ENCODE measurements at regions not wholly inside any gene's neighbourhood (a gene's known extent, or its start where the extent isn't known, plus 50 kb on each side); places are given as distances from the start of the nearest gene placed in this dataset.

GRCh38 chr4:25528391-25528790 lies 127.3 kb upstream of the SLC34A2 start:
- DNase-seq (ENCODE audit: low read depth), result no peak

- no peak for DNase-seq (ENCODE audit: low read depth)
These were observed 124.4 kb upstream of the SLC34A2 start for GRCh38 chr4:25531272-25531671.

GRCh38 chr4:25532591-25532990 lies 123.1 kb upstream of the SLC34A2 start:
- no peak for DNase-seq (ENCODE audit: low read depth)

GRCh38 chr4:25533256-25533655 lies 122.4 kb upstream of the SLC34A2 start:
- DNase-seq (ENCODE audit: low read depth), result no peak

- no peak for DNase-seq (ENCODE audit: low read depth)
These were observed 120.4 kb upstream of the SLC34A2 start for GRCh38 chr4:25535278-25535677.

GRCh38 chr4:25535701-25536473 lies 119.8 kb upstream of the SLC34A2 start:
- DNase-seq (ENCODE audit: low read depth), result no peak

- no peak for DNase-seq (ENCODE audit: low read depth)
These were observed 118.9 kb upstream of the SLC34A2 start for GRCh38 chr4:25536564-25537320.

- no peak for DNase-seq (ENCODE audit: low read depth)
These were observed 117.2 kb upstream of the SLC34A2 start for GRCh38 chr4:25538430-25538829.

GRCh38 chr4:25539241-25539640 lies 116.4 kb upstream of the SLC34A2 start:
- no peak for DNase-seq (ENCODE audit: low read depth)

- DNase-seq (ENCODE audit: low read depth), result no peak
These were observed 114.9 kb upstream of the SLC34A2 start for GRCh38 chr4:25540734-25541133.

GRCh38 chr4:25547343-25547742 lies 108.3 kb upstream of the SLC34A2 start:
- DNase-seq (ENCODE audit: low read depth), result no peak

- no peak for DNase-seq (ENCODE audit: low read depth)
These were observed 106.2 kb upstream of the SLC34A2 start for GRCh38 chr4:25549413-25549812.

- no peak for DNase-seq (ENCODE audit: low read depth)
These were observed 105.1 kb upstream of the SLC34A2 start for GRCh38 chr4:25550376-25551030.

GRCh38 chr4:25551605-25552004 lies 104.0 kb upstream of the SLC34A2 start:
- DNase-seq (ENCODE audit: low read depth), result no peak

- no peak for DNase-seq (ENCODE audit: low read depth)
These were observed 102.9 kb upstream of the SLC34A2 start for GRCh38 chr4:25552580-25553271.

- DNase-seq (ENCODE audit: low read depth), result no peak
These were observed 96.1 kb upstream of the SLC34A2 start for GRCh38 chr4:25559508-25559907.

GRCh38 chr4:25560605-25561004 lies 95.0 kb upstream of the SLC34A2 start:
- no peak for DNase-seq (ENCODE audit: low read depth)

- DNase-seq (ENCODE audit: low read depth), result no peak
These were observed 92.5 kb upstream of the SLC34A2 start for GRCh38 chr4:25563071-25563564.

GRCh38 chr4:25564836-25565235 lies 90.8 kb upstream of the SLC34A2 start:
- no peak for DNase-seq (ENCODE audit: low read depth)

- DNase-seq (ENCODE audit: low read depth), result no peak
These were observed 88.4 kb upstream of the SLC34A2 start for GRCh38 chr4:25567253-25567652.

GRCh38 chr4:25569716-25570115 lies 85.9 kb upstream of the SLC34A2 start:
- DNase-seq (ENCODE audit: low read depth), result no peak

- no peak for DNase-seq (ENCODE audit: low read depth)
These were observed 80.0 kb upstream of the SLC34A2 start for GRCh38 chr4:25575611-25576010.

All from EH (cell line).